ENCODE measurements at regions not wholly inside any gene's neighbourhood (a gene's known extent, or its start where the extent isn't known, plus 50 kb on each side); places are given as distances from the start of the nearest gene placed in this dataset.

- TF ChIP-seq, protein P1, sequence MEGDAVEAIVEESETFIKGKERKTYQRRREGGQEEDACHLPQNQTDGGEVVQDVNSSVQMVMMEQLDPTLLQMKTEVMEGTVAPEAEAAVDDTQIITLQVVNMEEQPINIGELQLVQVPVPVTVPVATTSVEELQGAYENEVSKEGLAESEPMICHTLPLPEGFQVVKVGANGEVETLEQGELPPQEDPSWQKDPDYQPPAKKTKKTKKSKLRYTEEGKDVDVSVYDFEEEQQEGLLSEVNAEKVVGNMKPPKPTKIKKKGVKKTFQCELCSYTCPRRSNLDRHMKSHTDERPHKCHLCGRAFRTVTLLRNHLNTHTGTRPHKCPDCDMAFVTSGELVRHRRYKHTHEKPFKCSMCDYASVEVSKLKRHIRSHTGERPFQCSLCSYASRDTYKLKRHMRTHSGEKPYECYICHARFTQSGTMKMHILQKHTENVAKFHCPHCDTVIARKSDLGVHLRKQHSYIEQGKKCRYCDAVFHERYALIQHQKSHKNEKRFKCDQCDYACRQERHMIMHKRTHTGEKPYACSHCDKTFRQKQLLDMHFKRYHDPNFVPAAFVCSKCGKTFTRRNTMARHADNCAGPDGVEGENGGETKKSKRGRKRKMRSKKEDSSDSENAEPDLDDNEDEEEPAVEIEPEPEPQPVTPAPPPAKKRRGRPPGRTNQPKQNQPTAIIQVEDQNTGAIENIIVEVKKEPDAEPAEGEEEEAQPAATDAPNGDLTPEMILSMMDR (IDR thresholded peaks at IDR 0.05), result no peak
- TF ChIP-seq POLR2AphosphoS5 (IDR thresholded peaks at IDR 0.05) (no peak), POLR2A (IDR thresholded peaks at IDR 0.05) (no peak)
Measured at GRCh38 chr9:29422438-29422837, 1849.2 kb upstream of the C9orf72 start.

Measured in sigmoid colon (tissue), 4 donors.